C4-2B (cell line): ENCODE measurements at regions not wholly inside any gene's neighbourhood (a gene's known extent, or its start where the extent isn't known, plus 50 kb on each side); places are given as distances from the start of the nearest gene placed in this dataset.

ENCODE experiments used
- CTCF ChIP-seq: fragments of 450-650 bp; conservative IDR thresholded peaks from 2 replicates; pipeline ENCODE4 v1.5.1; 2017; ENCODE audit warnings: mild to moderate bottlenecking
- ZFX ChIP-seq: fragments of 450-650 bp; IDR thresholded peaks from 2 replicates; pipeline ENCODE4 v1.6.1; 2017

GRCh38 chr6:111938710-111939109, 65.5 kb upstream of the FYN start:
- no peak for TF ChIP-seq CTCF
- no peak for TF ChIP-seq ZFX
